Breast epithelium (tissue), 3 donors: ENCODE measurements at regions not wholly inside any gene's neighbourhood (a gene's known extent, or its start where the extent isn't known, plus 50 kb on each side); places are given as distances from the start of the nearest gene placed in this dataset.

Experiments
- CTCF ChIP-seq, 3 donors: fragments of 450-650 bp; IDR thresholded peaks; one replicate each; pipeline ENCODE4 v1.5.1; 2016 to 2017; ENCODE audit warnings: antibody characterized with exemption in 3 of 3, mild to moderate bottlenecking in 3 of 3, moderate library complexity in 3 of 3
- POLR2A ChIP-seq: fragments of 450-650 bp; IDR thresholded peaks from one replicate; pipeline ENCODE4 v1.6.1; 2016; ENCODE audit warnings: antibody characterized with exemption, mild to moderate bottlenecking, moderate library complexity
- POLR2AphosphoS5 ChIP-seq, 3 donors: sonication (generic); formaldehyde crosslinking; IDR thresholded peaks; one replicate each; pipeline ENCODE4 v1.6.1; 2017; ENCODE audit warnings: antibody characterized with exemption in 3 of 3

- no peak for TF ChIP-seq CTCF (IDR thresholded peaks at IDR 0.05)
- TF ChIP-seq POLR2A, result no peak
- no peak for TF ChIP-seq POLR2AphosphoS5 (IDR thresholded peaks at IDR 0.05)
Measured at GRCh38 chr12:58981961-58982360, 61.7 kb upstream of the LRIG3 start.
